Colonic mucosa (tissue), 4 donors: ENCODE measurements at regions not wholly inside any gene's neighbourhood (a gene's known extent, or its start where the extent isn't known, plus 50 kb on each side); places are given as distances from the start of the nearest gene placed in this dataset.

Experiments
- DNase-seq: peaks from one replicate; pipeline ENCODE4 v3.0.0-alpha.2; 2020
- H3K27ac ChIP-seq: fragments of 200-600 bp; one replicate; pipeline ENCODE4 v1.8.0; 2021
- H3K27me3 ChIP-seq: fragments of 200-600 bp; one replicate; pipeline ENCODE4 v1.8.0; 2021
- H3K36me3 ChIP-seq: fragments of 200-600 bp; one replicate; pipeline ENCODE4 v1.8.0; 2021
- H3K4me1 ChIP-seq: fragments of 200-600 bp; one replicate; pipeline ENCODE4 v1.8.0; 2021; ENCODE audit warnings: mild to moderate bottlenecking
- H3K4me3 ChIP-seq: fragments of 200-600 bp; one replicate; pipeline ENCODE4 v1.8.0; 2021
- H3K9ac ChIP-seq, 2 donors: one replicate each; pipeline ENCODE4 v1.7.0; 2013; ENCODE audit warnings: control low read depth in 2 of 2, low read depth in 2 of 2, low read length in 2 of 2
- H3K9me3 ChIP-seq: fragments of 200-600 bp; one replicate; pipeline ENCODE4 v1.8.0; 2021
- intact Hi-C: fragments of 100-400 bp; cut with DNase I; formaldehyde crosslinking; loops from one replicate; pipeline ENCODE4 v1.14.1; 2022
- TF ChIP-seq, protein P1 (sequence below): fragments of 200-600 bp; IDR thresholded peaks from one replicate; pipeline ENCODE4 v1.8.0; 2022; ENCODE audit warnings: antibody characterized with exemption, mild to moderate bottlenecking
- donor health status: healthy.
- donor health status: DM: no; HTN: no; CAD: no.
- donor health status: DM: no; HTN: no; CAD: no.

DNA sequence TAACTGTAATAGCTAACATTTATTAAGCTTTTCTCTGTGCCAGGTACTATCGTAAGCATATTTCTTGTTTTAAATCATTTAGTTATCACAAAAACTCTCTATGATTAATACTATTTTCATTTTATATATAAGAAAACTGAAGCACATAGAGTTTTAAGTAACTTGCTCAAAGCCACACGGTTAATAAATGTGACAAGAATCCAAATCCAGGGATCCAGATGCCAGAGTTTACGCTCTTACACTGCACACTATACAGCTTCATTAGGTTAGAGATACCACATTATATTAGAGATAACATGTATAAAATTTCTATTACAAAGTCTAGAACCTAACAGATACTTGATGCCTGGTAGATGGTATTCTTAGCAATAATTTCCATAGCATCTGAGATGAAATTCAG is 265.2 kb downstream of the SHOX2 start:
- Histone ChIP-seq H3K36me3 (no peaks in the 10 kb centered on the region), H3K9me3 (no peaks in the 10 kb centered on the region), H3K9ac (no peak overlapping the region), H3K4me1 (no peaks in the 10 kb centered on the region), H3K27me3 (no peaks in the 10 kb centered on the region), H3K27ac (no peak overlapping the region), H3K4me3 (no peak overlapping the region)
- DNase-seq: no peak
- TF ChIP-seq, protein P1, sequence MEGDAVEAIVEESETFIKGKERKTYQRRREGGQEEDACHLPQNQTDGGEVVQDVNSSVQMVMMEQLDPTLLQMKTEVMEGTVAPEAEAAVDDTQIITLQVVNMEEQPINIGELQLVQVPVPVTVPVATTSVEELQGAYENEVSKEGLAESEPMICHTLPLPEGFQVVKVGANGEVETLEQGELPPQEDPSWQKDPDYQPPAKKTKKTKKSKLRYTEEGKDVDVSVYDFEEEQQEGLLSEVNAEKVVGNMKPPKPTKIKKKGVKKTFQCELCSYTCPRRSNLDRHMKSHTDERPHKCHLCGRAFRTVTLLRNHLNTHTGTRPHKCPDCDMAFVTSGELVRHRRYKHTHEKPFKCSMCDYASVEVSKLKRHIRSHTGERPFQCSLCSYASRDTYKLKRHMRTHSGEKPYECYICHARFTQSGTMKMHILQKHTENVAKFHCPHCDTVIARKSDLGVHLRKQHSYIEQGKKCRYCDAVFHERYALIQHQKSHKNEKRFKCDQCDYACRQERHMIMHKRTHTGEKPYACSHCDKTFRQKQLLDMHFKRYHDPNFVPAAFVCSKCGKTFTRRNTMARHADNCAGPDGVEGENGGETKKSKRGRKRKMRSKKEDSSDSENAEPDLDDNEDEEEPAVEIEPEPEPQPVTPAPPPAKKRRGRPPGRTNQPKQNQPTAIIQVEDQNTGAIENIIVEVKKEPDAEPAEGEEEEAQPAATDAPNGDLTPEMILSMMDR: no peak
- intact Hi-C loops: no loop called here

DNA sequence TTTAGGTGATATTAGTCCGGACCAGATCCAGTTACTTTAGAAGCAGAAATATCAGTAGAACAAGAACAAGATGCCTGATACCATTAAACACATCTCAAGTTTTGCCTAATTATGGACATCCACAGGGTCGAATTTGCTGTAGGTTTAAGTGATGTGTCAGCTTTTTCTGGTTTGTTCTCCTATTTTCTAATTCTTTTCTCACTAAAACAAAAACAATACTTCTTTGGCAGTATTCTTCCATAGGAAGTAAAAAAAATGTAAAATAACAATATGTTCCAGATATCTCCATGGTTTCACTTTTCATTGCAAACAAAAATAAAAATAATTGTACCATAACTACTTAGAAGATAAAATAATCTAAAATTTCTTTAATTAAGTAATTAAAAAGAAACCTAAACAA is 265.7 kb downstream of the SHOX2 start:
- no peak for DNase-seq
- intact Hi-C loops: no loop called here
- H3K27ac ChIP-seq: no peak overlapping the region
- H3K4me3 ChIP-seq: no peak overlapping the region
- no peak overlapping the region for H3K9ac ChIP-seq
- H3K27me3 ChIP-seq: no peaks in the 10 kb centered on the region
- H3K9me3 ChIP-seq: no peaks in the 10 kb centered on the region
- TF ChIP-seq, protein P1: no peak
- no peaks in the 10 kb centered on the region for H3K36me3 ChIP-seq
- no peaks in the 10 kb centered on the region for H3K4me1 ChIP-seq

DNA sequence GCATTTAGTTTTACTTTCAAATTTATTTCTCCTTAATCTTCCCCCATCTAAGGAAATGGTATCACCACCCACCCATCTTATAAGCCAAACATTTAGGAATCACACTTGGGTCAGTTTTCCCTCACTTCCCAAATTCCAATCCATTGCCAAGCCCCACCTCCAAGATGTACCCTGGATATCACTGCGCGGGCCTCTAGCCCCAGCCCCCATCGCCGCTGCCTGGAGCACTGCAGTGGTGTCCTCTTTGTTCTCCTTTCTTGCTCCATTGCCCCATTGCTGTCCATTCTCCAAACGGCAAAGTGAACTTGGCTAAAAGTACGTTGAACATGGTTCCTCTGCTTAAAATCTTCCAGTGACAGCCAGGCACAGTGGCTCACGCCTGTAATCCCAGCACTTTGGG is 267.8 kb downstream of the SHOX2 start:
- Histone ChIP-seq H3K27me3 (no peaks in the 10 kb centered on the region), H3K4me3 (no peak overlapping the region), H3K36me3 (no peaks in the 10 kb centered on the region), H3K9me3 (no peaks in the 10 kb centered on the region), H3K9ac (no peak overlapping the region), H3K4me1 (no peaks in the 10 kb centered on the region), H3K27ac (no peak overlapping the region)
- DNase-seq: no peak
- intact Hi-C loops: no loop called here
- TF ChIP-seq, protein P1: no peak

DNA sequence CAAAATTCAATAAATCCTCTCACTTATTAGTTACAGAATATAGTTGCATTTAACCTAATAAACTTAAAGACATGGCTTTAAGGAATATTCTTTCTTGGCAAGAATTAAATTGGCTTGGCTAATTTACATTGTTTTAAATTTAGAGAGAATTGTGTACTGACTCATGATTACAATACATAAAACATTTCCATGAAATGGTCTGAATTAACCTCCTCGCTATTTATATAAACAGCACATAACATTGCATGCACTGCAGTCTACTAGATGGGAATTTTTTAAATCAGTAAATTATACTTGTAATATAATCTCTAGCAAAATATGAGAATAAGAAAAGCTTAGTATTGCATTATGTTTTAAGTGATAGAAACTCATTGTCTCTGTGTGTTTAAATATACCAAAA is 268.9 kb downstream of the SHOX2 start:
- no peaks in the 10 kb centered on the region for H3K36me3 ChIP-seq
- intact Hi-C loops: no loop called here
- H3K27ac ChIP-seq: no peak overlapping the region
- TF ChIP-seq, protein P1: no peak
- H3K9me3 ChIP-seq: no peaks in the 10 kb centered on the region
- no peak overlapping the region for H3K4me3 ChIP-seq
- no peaks in the 10 kb centered on the region for H3K4me1 ChIP-seq
- H3K9ac ChIP-seq: no peak overlapping the region
- DNase-seq: no peak
- no peaks in the 10 kb centered on the region for H3K27me3 ChIP-seq

DNA sequence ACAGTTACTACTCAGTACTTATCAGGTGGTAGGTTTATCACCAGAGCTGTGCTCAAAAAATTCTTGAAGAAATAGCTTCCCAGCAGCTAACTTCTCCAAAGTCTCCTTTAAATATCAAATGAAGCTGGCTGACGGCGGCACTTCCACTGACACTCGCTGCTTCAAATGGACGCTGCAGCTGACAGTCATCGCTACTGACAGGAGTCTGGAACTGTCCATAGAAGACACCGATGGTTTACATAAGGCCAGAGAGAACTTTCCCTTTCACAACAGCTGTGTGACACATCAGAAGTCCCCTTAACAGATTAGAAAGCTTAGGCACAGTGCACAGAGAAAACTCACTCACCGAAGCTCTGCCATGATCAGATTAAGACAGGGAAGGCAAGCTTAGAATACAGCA is 270.2 kb downstream of the SHOX2 start:
- Histone ChIP-seq H3K9me3 (no peaks in the 10 kb centered on the region), H3K27ac (no peak overlapping the region), H3K9ac (no peak overlapping the region), H3K27me3 (no peaks in the 10 kb centered on the region), H3K4me3 (no peak overlapping the region), H3K36me3 (no peaks in the 10 kb centered on the region), H3K4me1 (no peaks in the 10 kb centered on the region)
- TF ChIP-seq, protein P1: no peak
- no peak for DNase-seq
- intact Hi-C loops: no loop called here

DNA sequence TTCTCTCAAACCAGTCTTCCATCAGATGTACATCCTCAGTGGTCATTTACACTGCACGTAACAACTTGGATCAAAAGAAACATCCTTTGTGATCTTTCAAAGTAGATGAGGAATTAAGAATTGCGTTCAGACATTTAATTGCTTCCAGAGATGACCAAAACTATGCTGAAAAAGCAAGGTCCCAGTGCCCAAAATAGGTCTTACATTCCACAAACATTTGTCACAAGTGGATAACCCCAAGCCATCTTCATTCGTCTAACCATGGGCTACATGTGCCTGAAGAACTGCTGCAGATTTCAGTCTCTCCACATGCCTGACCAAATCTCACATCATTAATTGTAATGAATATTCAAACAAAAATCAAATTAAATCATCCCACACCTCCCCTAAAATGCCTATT is 273.6 kb downstream of the SHOX2 start:
- Histone ChIP-seq H3K9me3 (no peaks in the 10 kb centered on the region), H3K9ac (no peak overlapping the region), H3K27me3 (no peaks in the 10 kb centered on the region), H3K4me1 (no peaks in the 10 kb centered on the region), H3K4me3 (no peak overlapping the region), H3K36me3 (no peaks in the 10 kb centered on the region), H3K27ac (no peak overlapping the region)
- DNase-seq: no peak
- intact Hi-C loops: no loop called here
- TF ChIP-seq, protein P1: no peak
